ENCODE measurements at regions not wholly inside any gene's neighbourhood (a gene's known extent, or its start where the extent isn't known, plus 50 kb on each side); places are given as distances from the start of the nearest gene placed in this dataset.

GRCh38 chr1:87176514-87176913 lies 152.2 kb upstream of the LMO4 start:
- intact Hi-C loops (cut with micrococcal nuclease; ENCODE audit: unreplicated experiment), result no loop called here
- Histone ChIP-seq H3K4me1 (ENCODE audit: insufficient read depth, low read length, poor library complexity, severe bottlenecking) (no peaks in the 10 kb centered on the region), H3K4me3 (ENCODE audit: low read depth, low read length, poor library complexity, severe bottlenecking) (no peak overlapping the region), H3K36me3 (ENCODE audit: insufficient read depth, low read length, poor library complexity, severe bottlenecking) (no peaks in the 10 kb centered on the region), H3K27ac (ENCODE audit: low read depth, low read length, poor library complexity, severe bottlenecking) (no peak overlapping the region), H3K9me3 (ENCODE audit: low read depth, low read length, poor library complexity, severe bottlenecking) (no peaks in the 10 kb centered on the region), H3K27me3 (replicated peaks; ENCODE audit: insufficient read depth, low read depth, low read length, poor library complexity) (no peaks in the 10 kb centered on the region)
- POLR2A ChIA-PET (ENCODE audit: low non-redundant PET), result no interaction called here
- TF ChIP-seq EZH2 (IDR thresholded peaks at IDR 0.05; ENCODE audit: borderline replicate concordance, low read depth, low read length, poor library complexity, severe bottlenecking), result no peak
- no peak for TF ChIP-seq CTCF (conservative IDR thresholded peaks at IDR 0.05; ENCODE audit: low read depth, low read length)
- BruUV-seq (replicated peaks), result no TSS peak
- CTCF ChIA-PET, result no interaction called here
- DNase-seq (ENCODE audit: low spot score), result no peak

- intact Hi-C loops (cut with micrococcal nuclease; ENCODE audit: unreplicated experiment), result no loop called here
- CTCF ChIA-PET, result no interaction called here
- no peak for DNase-seq (ENCODE audit: low spot score)
- no peak for TF ChIP-seq CTCF (conservative IDR thresholded peaks at IDR 0.05; ENCODE audit: low read depth, low read length)
- no peak for TF ChIP-seq EZH2 (IDR thresholded peaks at IDR 0.05; ENCODE audit: borderline replicate concordance, low read depth, low read length, poor library complexity, severe bottlenecking)
- POLR2A ChIA-PET (ENCODE audit: low non-redundant PET), result no interaction called here
- H3K27ac ChIP-seq (ENCODE audit: low read depth, low read length, poor library complexity, severe bottlenecking), result no peak overlapping the region
- H3K9me3 ChIP-seq (ENCODE audit: low read depth, low read length, poor library complexity, severe bottlenecking), result no peaks in the 10 kb centered on the region
- H3K4me3 ChIP-seq (ENCODE audit: low read depth, low read length, poor library complexity, severe bottlenecking), result no peak overlapping the region
- no peaks in the 10 kb centered on the region for H3K27me3 ChIP-seq (replicated peaks; ENCODE audit: insufficient read depth, low read depth, low read length, poor library complexity)
- no peaks in the 10 kb centered on the region for H3K36me3 ChIP-seq (ENCODE audit: insufficient read depth, low read length, poor library complexity, severe bottlenecking)
- no peaks in the 10 kb centered on the region for H3K4me1 ChIP-seq (ENCODE audit: insufficient read depth, low read length, poor library complexity, severe bottlenecking)
- BruUV-seq (replicated peaks), result no TSS peak
Observed at GRCh38 chr1:87178441-87178840, 150.2 kb upstream of the LMO4 start.

- no peak for DNase-seq (ENCODE audit: low spot score)
- H3K27me3 ChIP-seq (replicated peaks; ENCODE audit: insufficient read depth, low read depth, low read length, poor library complexity), result no peaks in the 10 kb centered on the region
- POLR2A ChIA-PET (ENCODE audit: low non-redundant PET), result no interaction called here
- TF ChIP-seq EZH2 (IDR thresholded peaks at IDR 0.05; ENCODE audit: borderline replicate concordance, low read depth, low read length, poor library complexity, severe bottlenecking), result no peak
- no peak for TF ChIP-seq CTCF (conservative IDR thresholded peaks at IDR 0.05; ENCODE audit: low read depth, low read length)
- BruUV-seq (replicated peaks), result no TSS peak
- no peaks in the 10 kb centered on the region for H3K9me3 ChIP-seq (ENCODE audit: low read depth, low read length, poor library complexity, severe bottlenecking)
- no peaks in the 10 kb centered on the region for H3K36me3 ChIP-seq (ENCODE audit: insufficient read depth, low read length, poor library complexity, severe bottlenecking)
- H3K4me1 ChIP-seq (ENCODE audit: insufficient read depth, low read length, poor library complexity, severe bottlenecking), result no peaks in the 10 kb centered on the region
- CTCF ChIA-PET, result no interaction called here
- intact Hi-C loops (cut with micrococcal nuclease; ENCODE audit: unreplicated experiment), result no loop called here
- no peak overlapping the region for H3K27ac ChIP-seq (ENCODE audit: low read depth, low read length, poor library complexity, severe bottlenecking)
- H3K4me3 ChIP-seq (ENCODE audit: low read depth, low read length, poor library complexity, severe bottlenecking), result no peak overlapping the region
Observed at GRCh38 chr1:87179076-87179810, 149.4 kb upstream of the LMO4 start.
